22Rv1 (cell line): ENCODE measurements at regions not wholly inside any gene's neighbourhood (a gene's known extent, or its start where the extent isn't known, plus 50 kb on each side); places are given as distances from the start of the nearest gene placed in this dataset.
"Not testable (repeated sequence)": the region's sequence is repeated elsewhere in the genome, so short reads cannot be mapped to it uniquely, and the experiment has no call there.

Experiments
- CTCF ChIP-seq: fragments of 450-650 bp; IDR thresholded peaks from 2 replicates; pipeline ENCODE4 v1.5.1; 2017; ENCODE audit warnings: mild to moderate bottlenecking
- ZFX ChIP-seq: fragments of 450-650 bp; IDR thresholded peaks from 2 replicates; pipeline ENCODE4 v1.6.1; 2017; ENCODE audit warnings: antibody characterized with exemption, borderline replicate concordance

GRCh38 chr1:148392505-148392904 lies 90.6 kb downstream of the PPIAL4G start:
- TF ChIP-seq CTCF, ZFX: not testable (repeated sequence)
